GM12878 (cell line): ENCODE measurements at regions not wholly inside any gene's neighbourhood (a gene's known extent, or its start where the extent isn't known, plus 50 kb on each side); places are given as distances from the start of the nearest gene placed in this dataset.

ENCODE experiments used
- ATAC-seq: fragments of 200-7000 bp; cut with Tn5 transposase; 3 replicates; pipeline ENCODE4 v1.9.1; 2020; ENCODE audit warnings: mild to moderate bottlenecking, moderate library complexity
- BruUV-seq: library from RNA; stranded (reverse); fragments of 400-500 nt; replicated peaks from 2 replicates; lab custom pipeline; 2021; lab: Mats Ljungman, UMichigan
- CTCF ChIA-PET: fragments of 300-600 bp; sonication (Branson Sonifier 250); formaldehyde crosslinking; extraction: SDS; loops from one replicate; lab custom pipeline; 2021; ENCODE audit warnings: inconsistent platforms; lab: Yijun Ruan, JAX
- POLR2A ChIA-PET: fragments of 350-600 bp; formaldehyde crosslinking; extraction: SDS; loops from one replicate; lab custom pipeline; 2021; ENCODE audit warnings: inconsistent platforms; lab: Charles Lee
- RAD21 ChIA-PET: fragments of 300-600 bp; sonication (Branson Sonifier 250); formaldehyde crosslinking; loops from one replicate; lab custom pipeline; 2023; ENCODE audit warnings: antibody characterized with exemption; ENCODE audit not compliant: unreplicated experiment; lab: Charles Lee
- SMC1A ChIA-PET: fragments of 300-600 bp; sonication (Branson Sonifier 250); formaldehyde crosslinking; loops from one replicate; lab custom pipeline; 2023; ENCODE audit not compliant: unreplicated experiment, uncharacterized antibody; lab: Charles Lee
- DNase-seq: peaks from one replicate; pipeline ENCODE4 v3.0.0-alpha.2; 2011; ENCODE audit warnings: low read depth, low spot score
- FAIRE-seq: peaks from 3 replicates; lab custom pipeline; 2011; peaks lifted over from hg19 to GRCh38; lab: Jason Lieb, UNC
- H2AFZ ChIP-seq: 2 replicates; pipeline ENCODE4 v1.6.0; 2011; ENCODE audit warnings: low read depth, low read length, control low read depth; ENCODE audit not compliant: control insufficient read depth
- H3K27ac ChIP-seq: 2 replicates; pipeline ENCODE4 v1.5.1; 2011; ENCODE audit warnings: control low read depth; ENCODE audit not compliant: control insufficient read depth, insufficient read depth
- H3K27me3 ChIP-seq, 2 experiments: replicated peaks in 1 of 2; 2 replicates each; pipeline versions ENCODE4 v1.6.0 to v1.6.1; 2011; ENCODE audit warnings: low read length in 1 of 2; ENCODE audit not compliant: control insufficient read depth in 2 of 2, insufficient read depth in 2 of 2
- H3K36me3 ChIP-seq, 2 experiments: 2 replicates each; pipeline ENCODE4 v1.5.1; 2011; ENCODE audit warnings: low read length in 1 of 2; ENCODE audit not compliant: control insufficient read depth in 2 of 2, insufficient read depth in 2 of 2
- H3K4me1 ChIP-seq: 2 replicates; pipeline ENCODE4 v1.6.1; 2011; ENCODE audit warnings: mild to moderate bottlenecking, low read length, moderate library complexity, mixed read lengths; ENCODE audit not compliant: control insufficient read depth, insufficient read depth
- H3K4me2 ChIP-seq: 2 replicates; pipeline ENCODE4 v1.6.0; 2011; ENCODE audit warnings: control low read depth; ENCODE audit not compliant: control insufficient read depth, insufficient read depth
- H3K4me3 ChIP-seq: fragments of 200-600 bp; sonication (generic); 2 replicates; pipeline ENCODE4 v1.5.1; 2016
- H3K79me2 ChIP-seq: 2 replicates; pipeline ENCODE4 v1.6.0; 2011; ENCODE audit warnings: low read length; ENCODE audit not compliant: control insufficient read depth, insufficient read depth
- H3K9ac ChIP-seq: 2 replicates; pipeline ENCODE4 v1.8.0; 2011; ENCODE audit warnings: low read length, control low read depth, mixed read lengths; ENCODE audit not compliant: control insufficient read depth, insufficient read depth
- H3K9me3 ChIP-seq: replicated peaks from 3 replicates; pipeline ENCODE4 v1.5.1; 2011; ENCODE audit warnings: mild to moderate bottlenecking, low read length; ENCODE audit not compliant: control insufficient read depth, insufficient read depth
- H4K20me1 ChIP-seq: 2 replicates; pipeline ENCODE4 v1.6.0; 2011; ENCODE audit not compliant: control insufficient read depth, insufficient read depth
- BHLHE40 ChIP-seq, 2 experiments: fragments of 450-650 bp in 1 of 2; IDR thresholded peaks; 2 replicates each; pipeline ENCODE4 v1.6.1; 2011 to 2017; ENCODE audit warnings: low read depth in 2 of 2, borderline replicate concordance in 1 of 2, improper control_type of control experiment in 1 of 2, low read length in 1 of 2, mild to moderate bottlenecking in 1 of 2
- CBX5 ChIP-seq: sonication (generic); IDR thresholded peaks from 2 replicates; pipeline ENCODE4 v1.6.1; 2016; ENCODE audit warnings: low read depth, moderate library complexity, mild to moderate bottlenecking, inconsistent platforms
- CREB1 ChIP-seq: IDR thresholded peaks from 2 replicates; pipeline ENCODE4 v1.6.1; 2012; ENCODE audit warnings: low read depth, mild to moderate bottlenecking, inconsistent platforms
- FOXK2 ChIP-seq: fragments of 450-650 bp; IDR thresholded peaks from 2 replicates; pipeline ENCODE4 v1.6.1; 2017; ENCODE audit warnings: mild to moderate bottlenecking, moderate library complexity
- MAX ChIP-seq: IDR thresholded peaks from 2 replicates; pipeline ENCODE4 v1.6.1; 2012; ENCODE audit warnings: low read depth, low read length, improper control_type of control experiment
- MYC ChIP-seq: IDR thresholded peaks from 2 replicates; pipeline ENCODE4 v1.6.1; 2011; ENCODE audit warnings: mild to moderate bottlenecking, low read length, moderate library complexity, inconsistent platforms; ENCODE audit not compliant: insufficient read depth, insufficient replicate concordance, insufficient read length, severe bottlenecking
- PAX8 ChIP-seq: fragments of 450-650 bp; IDR thresholded peaks from 2 replicates; pipeline ENCODE4 v1.6.1; 2017; ENCODE audit warnings: mild to moderate bottlenecking, moderate library complexity
- POU2F2 ChIP-seq: IDR thresholded peaks from 3 replicates; pipeline ENCODE4 v1.6.1; 2011; ENCODE audit warnings: low read depth, mild to moderate bottlenecking, low read length, borderline replicate concordance
- TAF1 ChIP-seq: IDR thresholded peaks from 2 replicates; pipeline ENCODE4 v1.6.1; 2011; ENCODE audit warnings: mild to moderate bottlenecking, low read depth, low read length, borderline replicate concordance
- WGBS: methylation state at CpG from one replicate; pipeline ENCODE4 v1.1.6; 2016; ENCODE audit warnings: low lambda C conversion rate; ENCODE audit not compliant: insufficient replicate concordance, insufficient coverage; ENCODE audit errors: missing lambda C conversion rate; 5-methylcytosine and 5-hydroxymethylcytosine counted together
- in situ Hi-C: fragments of 300-500 bp; cut with MboI; formaldehyde crosslinking; loops from 9 replicates; pipeline ENCODE4 v1.14.3; 2018; ENCODE audit warnings: mixed read lengths
- intact Hi-C: fragments of 100-400 bp; cut with micrococcal nuclease; formaldehyde crosslinking; loops from one replicate; pipeline ENCODE4 v1.14.2; 2022; ENCODE audit not compliant: unreplicated experiment

GRCh38 chr4:81356621-81357020, 115.1 kb downstream of the RASGEF1B start:
- Histone ChIP-seq H2AFZ (no peak overlapping the region), H3K9me3 (no peaks in the 10 kb centered on the region), H3K4me2 (no peak overlapping the region), H3K4me1 (no peaks in the 10 kb centered on the region), H3K27ac (no peak overlapping the region), H3K4me3 (no peak overlapping the region), H3K36me3 (no peaks in the 10 kb centered on the region), H3K79me2 (no peaks in the 10 kb centered on the region), H3K9ac (no peak overlapping the region), H4K20me1 (no peaks in the 10 kb centered on the region), H3K27me3 (no peaks in the 10 kb centered on the region)
- POLR2A ChIA-PET, result no interaction called here
- DNase-seq (no peak), ATAC-seq (no peak), FAIRE-seq (no peak)
- intact Hi-C loops (no loop called here), in situ Hi-C loops (no loop called here)
- 38% methylated on average over 1 of the region's 1 CpG for WGBS
- CTCF ChIA-PET, result interaction anchor here (1.4 kb wide), 1 partner anchor 26 kb away, joined by 3 read pairs; no protein-coding TSS in a partner anchor
- RAD21 ChIA-PET, result no interaction called here
- TF ChIP-seq POU2F2 (no peak), TAF1 (no peak), FOXK2 (no peak), MYC (no peak), CREB1 (no peak), CBX5 (no peak), MAX (no peak), PAX8 (no peak), BHLHE40 (IDR thresholded peaks at IDR 0.05; ENCODE audit: borderline replicate concordance in 1 of 2, low read depth in 2 of 2, low read length in 1 of 2) (no peak)
- BruUV-seq, result no TSS peak
- SMC1A ChIA-PET, result interaction anchor here (1.1 kb wide), 1 partner anchor 286 kb away, joined by 3 read pairs; no protein-coding TSS in a partner anchor
